22Rv1 (cell line): ENCODE measurements at regions not wholly inside any gene's neighbourhood (a gene's known extent, or its start where the extent isn't known, plus 50 kb on each side); places are given as distances from the start of the nearest gene placed in this dataset.

Experiments used
- ZFX ChIP-seq: fragments of 450-650 bp; IDR thresholded peaks from 2 replicates; pipeline ENCODE4 v1.6.1; 2017; ENCODE audit warnings: antibody characterized with exemption, borderline replicate concordance
- TF ChIP-seq, protein P1 (sequence below): fragments of 450-650 bp; IDR thresholded peaks from 2 replicates; pipeline ENCODE4 v1.5.1; 2017; ENCODE audit warnings: mild to moderate bottlenecking

DNA sequence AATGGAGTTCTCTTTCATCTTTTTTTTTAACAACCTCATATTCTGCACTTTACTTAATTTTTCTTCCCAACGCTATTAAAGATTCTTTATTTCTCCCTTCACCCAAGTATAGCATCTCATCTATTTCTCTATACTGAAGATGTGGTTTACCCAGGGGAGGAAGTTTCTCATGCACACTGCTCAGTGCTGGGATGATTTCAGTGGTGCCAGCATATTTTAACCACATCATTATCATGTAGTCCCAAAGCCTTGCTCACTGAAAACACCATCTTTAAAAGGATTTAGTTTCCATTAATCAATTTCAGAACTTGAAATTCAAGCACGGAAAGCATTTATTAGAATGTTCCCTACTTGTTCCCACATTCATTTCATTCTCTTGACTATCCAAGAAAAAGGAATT lies 725.7 kb downstream of the USP25 start:
- TF ChIP-seq, protein P1, sequence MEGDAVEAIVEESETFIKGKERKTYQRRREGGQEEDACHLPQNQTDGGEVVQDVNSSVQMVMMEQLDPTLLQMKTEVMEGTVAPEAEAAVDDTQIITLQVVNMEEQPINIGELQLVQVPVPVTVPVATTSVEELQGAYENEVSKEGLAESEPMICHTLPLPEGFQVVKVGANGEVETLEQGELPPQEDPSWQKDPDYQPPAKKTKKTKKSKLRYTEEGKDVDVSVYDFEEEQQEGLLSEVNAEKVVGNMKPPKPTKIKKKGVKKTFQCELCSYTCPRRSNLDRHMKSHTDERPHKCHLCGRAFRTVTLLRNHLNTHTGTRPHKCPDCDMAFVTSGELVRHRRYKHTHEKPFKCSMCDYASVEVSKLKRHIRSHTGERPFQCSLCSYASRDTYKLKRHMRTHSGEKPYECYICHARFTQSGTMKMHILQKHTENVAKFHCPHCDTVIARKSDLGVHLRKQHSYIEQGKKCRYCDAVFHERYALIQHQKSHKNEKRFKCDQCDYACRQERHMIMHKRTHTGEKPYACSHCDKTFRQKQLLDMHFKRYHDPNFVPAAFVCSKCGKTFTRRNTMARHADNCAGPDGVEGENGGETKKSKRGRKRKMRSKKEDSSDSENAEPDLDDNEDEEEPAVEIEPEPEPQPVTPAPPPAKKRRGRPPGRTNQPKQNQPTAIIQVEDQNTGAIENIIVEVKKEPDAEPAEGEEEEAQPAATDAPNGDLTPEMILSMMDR = no peak
- no peak for TF ChIP-seq ZFX
